Sigmoid colon (tissue), 4 donors: ENCODE measurements at regions not wholly inside any gene's neighbourhood (a gene's known extent, or its start where the extent isn't known, plus 50 kb on each side); places are given as distances from the start of the nearest gene placed in this dataset.

ENCODE experiments used
- EP300 ChIP-seq, 4 donors: sonication (generic); formaldehyde crosslinking; IDR thresholded peaks; one replicate each; pipeline ENCODE4 v1.6.1; 2017; ENCODE audit warnings: antibody characterized with exemption in 4 of 4
- POLR2A ChIP-seq, 2 donors: fragments of 450-650 bp; IDR thresholded peaks; one replicate each; pipeline ENCODE4 v1.6.1; 2016; ENCODE audit warnings: antibody characterized with exemption in 2 of 2, mild to moderate bottlenecking in 2 of 2, moderate library complexity in 2 of 2
- POLR2AphosphoS5 ChIP-seq, 4 donors: sonication (generic); formaldehyde crosslinking; IDR thresholded peaks; one replicate each; pipeline ENCODE4 v1.6.1; 2017; ENCODE audit warnings: antibody characterized with exemption in 4 of 4
- TF ChIP-seq, protein P1 (sequence below), 4 experiments: fragments of 450-650 bp in 3 of 4; fragments of 200-600 bp in 1 of 4; IDR thresholded peaks; one replicate each; pipeline ENCODE4 v1.5.1; 2016 to 2019; ENCODE audit warnings: antibody characterized with exemption in 4 of 4, mild to moderate bottlenecking in 3 of 4, moderate library complexity in 2 of 4

- TF ChIP-seq, protein P1, sequence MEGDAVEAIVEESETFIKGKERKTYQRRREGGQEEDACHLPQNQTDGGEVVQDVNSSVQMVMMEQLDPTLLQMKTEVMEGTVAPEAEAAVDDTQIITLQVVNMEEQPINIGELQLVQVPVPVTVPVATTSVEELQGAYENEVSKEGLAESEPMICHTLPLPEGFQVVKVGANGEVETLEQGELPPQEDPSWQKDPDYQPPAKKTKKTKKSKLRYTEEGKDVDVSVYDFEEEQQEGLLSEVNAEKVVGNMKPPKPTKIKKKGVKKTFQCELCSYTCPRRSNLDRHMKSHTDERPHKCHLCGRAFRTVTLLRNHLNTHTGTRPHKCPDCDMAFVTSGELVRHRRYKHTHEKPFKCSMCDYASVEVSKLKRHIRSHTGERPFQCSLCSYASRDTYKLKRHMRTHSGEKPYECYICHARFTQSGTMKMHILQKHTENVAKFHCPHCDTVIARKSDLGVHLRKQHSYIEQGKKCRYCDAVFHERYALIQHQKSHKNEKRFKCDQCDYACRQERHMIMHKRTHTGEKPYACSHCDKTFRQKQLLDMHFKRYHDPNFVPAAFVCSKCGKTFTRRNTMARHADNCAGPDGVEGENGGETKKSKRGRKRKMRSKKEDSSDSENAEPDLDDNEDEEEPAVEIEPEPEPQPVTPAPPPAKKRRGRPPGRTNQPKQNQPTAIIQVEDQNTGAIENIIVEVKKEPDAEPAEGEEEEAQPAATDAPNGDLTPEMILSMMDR (IDR thresholded peaks at IDR 0.05), result no peak
- TF ChIP-seq POLR2A (IDR thresholded peaks at IDR 0.05), result no peak
- TF ChIP-seq POLR2AphosphoS5 (IDR thresholded peaks at IDR 0.05), result no peak
- no peak for TF ChIP-seq EP300 (IDR thresholded peaks at IDR 0.05)
Observed at GRCh38 chr12:13599176-13599575, 382.2 kb downstream of the GRIN2B start.
